Fibroblast of skin of back (primary cell): ENCODE measurements at regions not wholly inside any gene's neighbourhood (a gene's known extent, or its start where the extent isn't known, plus 50 kb on each side); places are given as distances from the start of the nearest gene placed in this dataset.
"Not testable (repeated sequence)": the region's sequence is repeated elsewhere in the genome, so short reads cannot be mapped to it uniquely, and the experiment has no call there.

Source experiments
- DNase-seq: peaks from one replicate; pipeline ENCODE4 v3.0.0-alpha.2; 2013

- no peak for DNase-seq
Measured at GRCh38 chr10:30762620-30763019, 133.1 kb upstream of the LYZL2 start.

GRCh38 chr10:30759423-30759822, 129.9 kb upstream of the LYZL2 start:
- DNase-seq: peak; percentile 50

GRCh38 chr10:30758338-30758737, 128.8 kb upstream of the LYZL2 start:
- peak; percentile 41 for DNase-seq

- no peak for DNase-seq
Measured at GRCh38 chr10:30756896-30757295, 127.3 kb upstream of the LYZL2 start.

GRCh38 chr10:30756151-30756550, 126.6 kb upstream of the LYZL2 start:
- no peak for DNase-seq

GRCh38 chr10:30755441-30755953, 125.9 kb upstream of the LYZL2 start:
- DNase-seq: peak; percentile 44

GRCh38 chr10:30752481-30752881, 122.9 kb upstream of the LYZL2 start:
- no peak for DNase-seq

GRCh38 chr10:30751678-30752331, 122.3 kb upstream of the LYZL2 start:
- peak; percentile 65 for DNase-seq

GRCh38 chr10:30750971-30751677, 121.6 kb upstream of the LYZL2 start:
- DNase-seq: no peak

GRCh38 chr10:30749385-30749784, 119.8 kb upstream of the LYZL2 start:
- DNase-seq: peak; percentile 38

- no peak for DNase-seq
Measured at GRCh38 chr10:30748152-30748973, 118.8 kb upstream of the LYZL2 start.

- peak; percentile 63 for DNase-seq
Measured at GRCh38 chr10:30747633-30748032, 118.1 kb upstream of the LYZL2 start.

GRCh38 chr10:30745953-30746352, 116.4 kb upstream of the LYZL2 start:
- no peak for DNase-seq

GRCh38 chr10:30744106-30744505, 114.6 kb upstream of the LYZL2 start:
- DNase-seq: no peak

GRCh38 chr10:30743586-30743985, 114.0 kb upstream of the LYZL2 start:
- no peak for DNase-seq

GRCh38 chr10:30742471-30742870, 112.9 kb upstream of the LYZL2 start:
- no peak for DNase-seq

- DNase-seq: not testable (repeated sequence)
Measured at GRCh38 chr10:30740774-30741173, 111.2 kb upstream of the LYZL2 start.

GRCh38 chr10:30738416-30738815, 108.9 kb upstream of the LYZL2 start:
- DNase-seq: no peak

- DNase-seq: no peak
Measured at GRCh38 chr10:30737931-30738391, 108.4 kb upstream of the LYZL2 start.

- peak; percentile 99 for DNase-seq
Measured at GRCh38 chr10:30736685-30737232, 107.2 kb upstream of the LYZL2 start.

- no peak for DNase-seq
Measured at GRCh38 chr10:30734901-30735300, 105.3 kb upstream of the LYZL2 start.

GRCh38 chr10:30732671-30733070, 103.1 kb upstream of the LYZL2 start:
- DNase-seq: no peak

GRCh38 chr10:30731963-30732362, 102.4 kb upstream of the LYZL2 start:
- no peak for DNase-seq
